Anterior cingulate cortex (tissue), 58 donors: ENCODE measurements at regions not wholly inside any gene's neighbourhood (a gene's known extent, or its start where the extent isn't known, plus 50 kb on each side); places are given as distances from the start of the nearest gene placed in this dataset.
"Not testable (repeated sequence)": the region's sequence is repeated elsewhere in the genome, so short reads cannot be mapped to it uniquely, and the experiment has no call there.

Source experiments
- DNase-seq, 58 donors: peaks; one replicate each; lab custom pipeline; 2025; lab: John Stamatoyannopoulos, UW

- no peak for DNase-seq
Observed at GRCh38 chr7:42688056-42688371, 223.9 kb downstream of the C7orf25 start.

GRCh38 chr7:42687211-42688055 lies 224.4 kb downstream of the C7orf25 start:
- DNase-seq, result no peak

GRCh38 chr7:42686594-42687156 lies 225.2 kb downstream of the C7orf25 start:
- no peak for DNase-seq

GRCh38 chr7:42685911-42686310 lies 226.0 kb downstream of the C7orf25 start:
- no peak for DNase-seq

- peak in 1 of 58 donors; percentile 20 for DNase-seq
Observed at GRCh38 chr7:42677751-42678699, 233.8 kb downstream of the C7orf25 start.

- no peak for DNase-seq
Observed at GRCh38 chr7:42674541-42674940, 237.3 kb downstream of the C7orf25 start.

GRCh38 chr7:42673951-42674350 lies 237.9 kb downstream of the C7orf25 start:
- no peak for DNase-seq

- no peak for DNase-seq
Observed at GRCh38 chr7:42672339-42672999, 239.4 kb downstream of the C7orf25 start.

- DNase-seq, result no peak
Observed at GRCh38 chr7:42671627-42672026, 240.2 kb downstream of the C7orf25 start.

- no peak for DNase-seq
Observed at GRCh38 chr7:42666994-42667393, 244.9 kb downstream of the C7orf25 start.

GRCh38 chr7:42662862-42663261 lies 249.0 kb downstream of the C7orf25 start:
- DNase-seq, result no peak

GRCh38 chr7:42661312-42661711 lies 250.6 kb downstream of the C7orf25 start:
- DNase-seq, result no peak

- DNase-seq, result no peak
Observed at GRCh38 chr7:42650701-42651100, 261.2 kb downstream of the C7orf25 start.

- peak in 12 of 58 donors; percentile 3 to 34 (median 8) for DNase-seq
Observed at GRCh38 chr7:42650171-42650570, 261.7 kb downstream of the C7orf25 start.

- no peak for DNase-seq
Observed at GRCh38 chr7:42645906-42646305, 266.0 kb downstream of the C7orf25 start.

- no peak for DNase-seq
Observed at GRCh38 chr7:42642699-42643098, 269.2 kb downstream of the C7orf25 start.

- no peak for DNase-seq
Observed at GRCh38 chr7:42639930-42640329, 271.9 kb downstream of the C7orf25 start.

GRCh38 chr7:42636380-42636779 lies 275.5 kb downstream of the C7orf25 start:
- DNase-seq, result not testable (repeated sequence)

- DNase-seq, result no peak
Observed at GRCh38 chr7:42628054-42628453, 283.8 kb downstream of the C7orf25 start.

- DNase-seq, result no peak
Observed at GRCh38 chr7:42627626-42628025, 284.2 kb downstream of the C7orf25 start.

- no peak for DNase-seq
Observed at GRCh38 chr7:42627101-42627500, 284.8 kb downstream of the C7orf25 start.
